Spleen (tissue), 7 donors: ENCODE measurements at regions not wholly inside any gene's neighbourhood (a gene's known extent, or its start where the extent isn't known, plus 50 kb on each side); places are given as distances from the start of the nearest gene placed in this dataset.

Experiments
- POLR2A ChIP-seq, 3 donors: fragments of 450-650 bp; IDR thresholded peaks; one replicate each; pipeline ENCODE4 v1.5.1; 2017; ENCODE audit warnings: antibody characterized with exemption in 3 of 3, mild to moderate bottlenecking in 1 of 3
- TF ChIP-seq, protein P1 (sequence below), 11 experiments: fragments of 200-600 bp in 7 of 11; fragments of 450-650 bp in 4 of 11; sonication (generic) in 4 of 11; IDR thresholded peaks in 8 of 11; conservative IDR thresholded peaks in 3 of 11; 1 replicate in 7 of 11; 2 replicates in 4 of 11; pipeline versions ENCODE4 v1.4.0 to v1.8.0; 2016 to 2021; ENCODE audit warnings: antibody characterized with exemption in 11 of 11, inconsistent platforms in 4 of 11, mild to moderate bottlenecking in 1 of 11
- donor health status: DM: no; HTN: no; CAD: no; lungs with moderate emphysema.
- donor health status: DM: no; HTN: no; CAD: no.
- donor health status: DM: no; HTN: no; CAD: no.

- TF ChIP-seq, protein P1, sequence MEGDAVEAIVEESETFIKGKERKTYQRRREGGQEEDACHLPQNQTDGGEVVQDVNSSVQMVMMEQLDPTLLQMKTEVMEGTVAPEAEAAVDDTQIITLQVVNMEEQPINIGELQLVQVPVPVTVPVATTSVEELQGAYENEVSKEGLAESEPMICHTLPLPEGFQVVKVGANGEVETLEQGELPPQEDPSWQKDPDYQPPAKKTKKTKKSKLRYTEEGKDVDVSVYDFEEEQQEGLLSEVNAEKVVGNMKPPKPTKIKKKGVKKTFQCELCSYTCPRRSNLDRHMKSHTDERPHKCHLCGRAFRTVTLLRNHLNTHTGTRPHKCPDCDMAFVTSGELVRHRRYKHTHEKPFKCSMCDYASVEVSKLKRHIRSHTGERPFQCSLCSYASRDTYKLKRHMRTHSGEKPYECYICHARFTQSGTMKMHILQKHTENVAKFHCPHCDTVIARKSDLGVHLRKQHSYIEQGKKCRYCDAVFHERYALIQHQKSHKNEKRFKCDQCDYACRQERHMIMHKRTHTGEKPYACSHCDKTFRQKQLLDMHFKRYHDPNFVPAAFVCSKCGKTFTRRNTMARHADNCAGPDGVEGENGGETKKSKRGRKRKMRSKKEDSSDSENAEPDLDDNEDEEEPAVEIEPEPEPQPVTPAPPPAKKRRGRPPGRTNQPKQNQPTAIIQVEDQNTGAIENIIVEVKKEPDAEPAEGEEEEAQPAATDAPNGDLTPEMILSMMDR (IDR thresholded peaks at IDR 0.05 in 8 of 11, conservative IDR thresholded peaks at IDR 0.05 in 3 of 11) = no peak
- no peak for TF ChIP-seq POLR2A (IDR thresholded peaks at IDR 0.05)
Measured at GRCh38 chr3:161598639-161599038, 102.0 kb downstream of the OTOL1 start.
